Nephron (organoid): ENCODE measurements at regions not wholly inside any gene's neighbourhood (a gene's known extent, or its start where the extent isn't known, plus 50 kb on each side); places are given as distances from the start of the nearest gene placed in this dataset.
"Not testable (repeated sequence)": the region's sequence is repeated elsewhere in the genome, so short reads cannot be mapped to it uniquely, and the experiment has no call there.

Experiments used
- H3K27ac Mint-ChIP-seq, 3 experiments: 2 replicates each; pipeline ENCODE4 v1.8.0; 2020; ENCODE audit warnings: mixed read lengths in 3 of 3, mild to moderate bottlenecking in 2 of 3, moderate library complexity in 1 of 3
- H3K27me3 Mint-ChIP-seq: 2 replicates; pipeline ENCODE4 v1.8.0; 2021; ENCODE audit warnings: low read depth, mild to moderate bottlenecking, moderate library complexity, mixed read lengths
- H3K36me3 Mint-ChIP-seq: 2 replicates; pipeline ENCODE4 v1.8.0; 2020; ENCODE audit warnings: low read depth, mixed read lengths
- H3K4me1 Mint-ChIP-seq: 2 replicates; pipeline ENCODE4 v1.8.0; 2020; ENCODE audit warnings: mixed read lengths
- H3K4me3 Mint-ChIP-seq, 3 experiments: 2 replicates each; pipeline ENCODE4 v1.8.0; 2020; ENCODE audit warnings: mild to moderate bottlenecking in 3 of 3, mixed read lengths in 3 of 3, moderate library complexity in 2 of 3
- H3K9me3 Mint-ChIP-seq: 2 replicates; pipeline ENCODE4 v1.8.0; 2020; ENCODE audit warnings: mixed read lengths
- TF ChIP-seq, protein P1 (sequence below), 3 experiments: fragments of 200-600 bp; sonication (generic); IDR thresholded peaks; one replicate each; pipeline ENCODE4 v1.5.0; 2021; ENCODE audit warnings: antibody characterized with exemption in 3 of 3; ENCODE audit not compliant: unreplicated experiment in 3 of 3

DNA sequence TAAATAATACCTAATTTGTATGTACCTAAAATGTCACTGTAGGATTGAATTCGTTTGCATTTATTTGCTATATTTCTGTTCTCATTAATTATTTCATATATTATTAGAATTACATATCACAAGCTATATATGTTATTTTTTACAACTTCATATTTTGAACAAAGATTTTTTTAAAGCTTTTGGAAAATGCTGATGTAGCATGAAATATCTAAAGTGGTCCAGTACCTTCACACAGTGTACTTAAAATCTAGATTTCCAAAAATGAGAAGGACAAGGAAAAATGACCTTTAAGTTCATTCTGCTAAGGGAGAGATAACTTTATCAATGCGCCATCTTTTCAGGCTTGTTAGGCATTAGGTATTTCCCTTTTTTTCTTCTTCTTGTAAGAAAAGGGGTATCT, 71.8 kb downstream of the LARP7 start:
- peaks cover 50% of the 10 kb centered on the region for H3K27me3 Mint-ChIP-seq
- no peaks in the 10 kb centered on the region for H3K9me3 Mint-ChIP-seq
- H3K4me1 Mint-ChIP-seq = peaks cover 6% of the 10 kb centered on the region
- no peak overlapping the region for H3K27ac Mint-ChIP-seq
- TF ChIP-seq, protein P1, sequence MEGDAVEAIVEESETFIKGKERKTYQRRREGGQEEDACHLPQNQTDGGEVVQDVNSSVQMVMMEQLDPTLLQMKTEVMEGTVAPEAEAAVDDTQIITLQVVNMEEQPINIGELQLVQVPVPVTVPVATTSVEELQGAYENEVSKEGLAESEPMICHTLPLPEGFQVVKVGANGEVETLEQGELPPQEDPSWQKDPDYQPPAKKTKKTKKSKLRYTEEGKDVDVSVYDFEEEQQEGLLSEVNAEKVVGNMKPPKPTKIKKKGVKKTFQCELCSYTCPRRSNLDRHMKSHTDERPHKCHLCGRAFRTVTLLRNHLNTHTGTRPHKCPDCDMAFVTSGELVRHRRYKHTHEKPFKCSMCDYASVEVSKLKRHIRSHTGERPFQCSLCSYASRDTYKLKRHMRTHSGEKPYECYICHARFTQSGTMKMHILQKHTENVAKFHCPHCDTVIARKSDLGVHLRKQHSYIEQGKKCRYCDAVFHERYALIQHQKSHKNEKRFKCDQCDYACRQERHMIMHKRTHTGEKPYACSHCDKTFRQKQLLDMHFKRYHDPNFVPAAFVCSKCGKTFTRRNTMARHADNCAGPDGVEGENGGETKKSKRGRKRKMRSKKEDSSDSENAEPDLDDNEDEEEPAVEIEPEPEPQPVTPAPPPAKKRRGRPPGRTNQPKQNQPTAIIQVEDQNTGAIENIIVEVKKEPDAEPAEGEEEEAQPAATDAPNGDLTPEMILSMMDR (IDR thresholded peaks at IDR 0.05; ENCODE audit: unreplicated experiment in 3 of 3) = no peak
- no peak overlapping the region for H3K4me3 Mint-ChIP-seq
- H3K36me3 Mint-ChIP-seq = no peaks in the 10 kb centered on the region

DNA sequence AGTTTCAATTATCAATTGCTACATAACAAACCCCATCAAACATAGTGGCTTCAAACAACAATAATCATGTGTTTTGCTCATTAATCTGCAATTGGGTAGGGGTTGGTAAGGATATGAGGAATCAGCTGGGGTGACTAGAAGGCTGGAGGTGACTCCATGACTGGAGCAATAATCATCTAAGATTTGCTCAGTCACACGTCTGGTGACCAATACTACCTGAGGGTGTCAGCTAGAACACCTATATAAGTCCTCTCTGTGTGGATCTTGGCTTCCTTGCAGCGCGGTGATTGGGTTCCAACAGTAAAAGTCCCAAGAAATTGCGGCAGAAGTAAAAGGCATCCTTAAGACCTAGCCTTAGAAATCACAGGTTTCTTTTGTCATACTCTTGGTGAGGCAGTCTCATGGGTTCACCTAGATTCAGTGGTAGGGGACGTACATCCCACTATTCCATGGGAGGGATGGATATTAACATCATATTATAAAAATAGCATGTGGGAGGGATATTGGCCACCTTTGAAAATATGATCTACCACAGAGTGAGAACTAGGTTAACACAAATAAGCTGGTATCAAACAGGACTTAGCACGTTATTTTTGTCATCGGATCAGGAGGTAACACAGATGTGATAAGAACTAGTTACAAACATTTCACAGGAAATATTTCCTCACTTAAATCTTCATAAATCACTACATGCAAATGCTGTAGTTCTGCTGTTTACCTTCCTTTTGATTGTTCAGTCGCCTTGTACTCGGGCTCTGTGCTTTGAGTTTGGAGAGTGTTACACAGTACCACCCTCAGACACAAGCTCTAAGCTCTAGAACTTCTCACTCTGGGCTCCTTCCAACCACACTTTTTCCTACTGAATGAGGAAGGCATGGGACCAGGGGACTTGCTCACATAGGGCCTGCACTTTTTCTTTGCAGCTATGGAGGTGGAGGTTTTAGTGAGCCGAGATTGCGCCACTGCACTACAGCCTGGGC, 78.3 kb downstream of the LARP7 start:
- TF ChIP-seq, protein P1 (IDR thresholded peaks at IDR 0.05; ENCODE audit: unreplicated experiment in 3 of 3) = no peak
- Mint-ChIP-seq H3K36me3 (no peaks in the 10 kb centered on the region), H3K27me3 (peaks cover 2% of the 10 kb centered on the region), H3K9me3 (no peaks in the 10 kb centered on the region), H3K27ac (no peak overlapping the region), H3K4me1 (no peaks in the 10 kb centered on the region), H3K4me3 (no peak overlapping the region)

DNA sequence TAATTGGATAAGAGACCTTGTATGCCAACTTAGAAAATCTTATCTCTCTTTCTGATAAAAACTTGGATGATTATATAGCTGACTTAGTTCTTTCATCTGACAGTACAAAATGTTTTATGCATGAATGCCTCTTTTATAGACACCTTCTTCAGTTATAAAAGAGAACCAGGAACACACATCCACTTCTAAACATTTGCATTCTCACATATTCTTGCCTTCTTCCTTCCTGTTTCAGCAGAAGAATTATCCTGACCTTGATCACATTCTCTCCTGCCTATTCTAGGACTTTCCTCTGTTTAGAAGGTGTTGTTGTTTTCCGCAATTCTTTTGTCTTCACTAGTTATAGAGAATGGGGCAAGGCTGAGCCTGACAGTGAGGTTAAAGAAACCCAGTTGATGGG, 80.9 kb downstream of the LARP7 start:
- TF ChIP-seq, protein P1 (IDR thresholded peaks at IDR 0.05; ENCODE audit: unreplicated experiment in 3 of 3) = no peak
- no peaks in the 10 kb centered on the region for H3K27me3 Mint-ChIP-seq

DNA sequence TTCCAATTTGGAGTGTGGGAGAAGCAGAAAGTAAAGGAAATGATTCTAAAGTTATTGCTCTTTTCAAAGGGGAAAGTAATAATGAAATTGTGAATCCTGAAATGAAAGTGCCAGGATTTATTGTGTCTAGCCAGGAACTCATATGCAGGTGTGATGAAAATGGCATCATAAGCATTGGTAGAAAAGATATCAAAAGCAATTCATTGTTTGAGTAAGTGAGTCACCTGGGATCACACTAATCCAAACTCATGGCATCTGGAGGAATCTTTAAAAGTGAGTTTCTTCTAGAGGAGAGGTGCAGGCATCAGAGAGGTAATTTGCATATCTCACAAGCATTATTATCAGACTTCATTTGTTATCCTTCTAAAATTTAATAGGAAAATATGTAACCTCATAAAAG, 84.7 kb downstream of the LARP7 start:
- H3K36me3 Mint-ChIP-seq = no peaks in the 10 kb centered on the region
- no peak overlapping the region for H3K4me3 Mint-ChIP-seq

More for the DNA sequence above, 80.9 kb downstream of the LARP7 start:
- H3K4me1 Mint-ChIP-seq = no peaks in the 10 kb centered on the region
- H3K36me3 Mint-ChIP-seq = no peaks in the 10 kb centered on the region
- H3K9me3 Mint-ChIP-seq = no peaks in the 10 kb centered on the region
- no peak overlapping the region for H3K27ac Mint-ChIP-seq
- H3K4me3 Mint-ChIP-seq = no peak overlapping the region

DNA sequence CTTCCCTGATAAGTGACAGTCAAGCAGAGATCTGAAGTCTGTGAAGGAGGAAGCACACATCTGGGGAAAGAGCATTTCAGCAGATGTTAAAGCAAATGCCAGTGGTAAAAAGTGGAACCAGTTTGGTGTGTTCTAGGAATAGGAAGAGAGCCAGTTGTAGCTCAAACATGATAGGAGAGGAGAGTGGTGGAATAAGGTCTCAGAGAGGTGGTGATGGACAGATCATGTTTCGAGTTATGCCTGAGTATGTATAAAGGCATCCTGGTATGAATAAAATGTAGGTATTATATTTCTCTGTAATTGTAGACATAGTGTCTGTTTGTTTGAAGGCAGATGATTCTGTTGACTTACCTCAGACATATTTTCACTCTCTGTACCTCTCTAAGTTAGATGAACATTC, 89.1 kb downstream of the LARP7 start:
- Mint-ChIP-seq H3K4me1 (peaks cover 8% of the 10 kb centered on the region), H3K27ac (no peak overlapping the region), H3K36me3 (no peaks in the 10 kb centered on the region), H3K27me3 (no peaks in the 10 kb centered on the region), H3K9me3 (no peaks in the 10 kb centered on the region), H3K4me3 (no peak overlapping the region)
- TF ChIP-seq, protein P1 (IDR thresholded peaks at IDR 0.05; ENCODE audit: unreplicated experiment in 3 of 3) = no peak

More for the DNA sequence above, 84.7 kb downstream of the LARP7 start:
- Mint-ChIP-seq H3K27ac (no peak overlapping the region), H3K9me3 (no peaks in the 10 kb centered on the region), H3K4me1 (peaks cover 8% of the 10 kb centered on the region), H3K27me3 (no peaks in the 10 kb centered on the region)
- TF ChIP-seq, protein P1 (IDR thresholded peaks at IDR 0.05; ENCODE audit: unreplicated experiment in 3 of 3) = no peak

DNA sequence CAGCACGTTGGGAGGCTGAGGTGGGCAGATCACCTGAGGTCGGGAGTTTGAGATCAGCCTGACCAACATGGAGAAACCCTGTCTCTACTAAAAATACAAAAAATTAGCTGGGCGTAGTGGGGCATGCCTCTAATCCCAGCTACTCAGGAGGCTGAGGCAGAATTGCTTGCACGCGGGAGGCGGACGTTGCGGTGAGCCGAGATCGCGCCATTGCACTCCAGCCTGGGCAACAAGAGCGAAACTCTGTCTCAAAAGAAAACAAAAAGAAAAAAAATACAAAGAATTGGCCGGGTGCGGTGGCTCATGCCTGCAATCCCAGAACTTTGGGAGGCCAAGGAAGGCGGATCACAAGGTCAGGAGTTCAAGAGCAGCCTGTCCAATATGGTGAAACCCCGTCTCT, 90.8 kb downstream of the LARP7 start:
- H3K9me3 Mint-ChIP-seq, H3K4me3 Mint-ChIP-seq: not testable (repeated sequence)

More for the DNA sequence above, 90.8 kb downstream of the LARP7 start:
- H3K27me3 Mint-ChIP-seq, H3K4me1 Mint-ChIP-seq, H3K36me3 Mint-ChIP-seq, H3K27ac Mint-ChIP-seq: not testable (repeated sequence)
